GM12878 (cell line): ENCODE measurements at regions not wholly inside any gene's neighbourhood (a gene's known extent, or its start where the extent isn't known, plus 50 kb on each side); places are given as distances from the start of the nearest gene placed in this dataset.

Source experiments
- ATF3 ChIP-seq: IDR thresholded peaks from 2 replicates; pipeline ENCODE4 v1.6.1; 2011; ENCODE audit warnings: low read depth, mild to moderate bottlenecking, low read length, moderate library complexity, borderline replicate concordance; ENCODE audit errors: extremely low read depth
- BCL11A ChIP-seq: IDR thresholded peaks from 2 replicates; pipeline ENCODE4 v1.6.1; 2011; ENCODE audit warnings: low read depth, low read length
- CBX3 ChIP-seq: fragments of 200-600 bp; sonication (generic); IDR thresholded peaks from 2 replicates; pipeline ENCODE4 v1.6.1; 2016; ENCODE audit warnings: low read depth, borderline replicate concordance
- CHD1 ChIP-seq: IDR thresholded peaks from 2 replicates; pipeline ENCODE4 v1.6.1; 2012; ENCODE audit warnings: low read depth, low read length, improper control_type of control experiment
- CHD4 ChIP-seq: fragments of 200-600 bp; sonication (generic); IDR thresholded peaks from 2 replicates; pipeline ENCODE4 v1.6.1; 2016; ENCODE audit warnings: mild to moderate bottlenecking
- CREB1 ChIP-seq: IDR thresholded peaks from 2 replicates; pipeline ENCODE4 v1.6.1; 2012; ENCODE audit warnings: low read depth, mild to moderate bottlenecking, inconsistent platforms
- CTCF ChIP-seq, 3 experiments: IDR thresholded peaks in 2 of 3; conservative IDR thresholded peaks in 1 of 3; 2 replicates each; pipeline ENCODE4 v1.5.1; 2011; ENCODE audit warnings: low read depth in 3 of 3, low read length in 3 of 3, mild to moderate bottlenecking in 3 of 3, control low read depth in 2 of 3, moderate library complexity in 2 of 3, inconsistent platforms in 1 of 3, mixed read lengths in 1 of 3; ENCODE audit not compliant: control insufficient read depth in 2 of 3, insufficient read depth in 1 of 3; ENCODE audit errors: extremely low read depth in 1 of 3
- EED ChIP-seq: sonication (generic); IDR thresholded peaks from 2 replicates; pipeline ENCODE4 v1.6.1; 2016; ENCODE audit warnings: antibody characterized with exemption, low read depth
- ELK1 ChIP-seq: IDR thresholded peaks from 2 replicates; pipeline ENCODE4 v1.6.1; 2012; ENCODE audit warnings: low read depth, low read length, improper control_type of control experiment
- EZH2 ChIP-seq: IDR thresholded peaks from 2 replicates; pipeline ENCODE4 v1.6.1; 2012; ENCODE audit warnings: low read depth, mild to moderate bottlenecking, control low read depth, inconsistent platforms, low read length, borderline replicate concordance; ENCODE audit not compliant: control insufficient read depth
- HSF1 ChIP-seq: fragments of 150-350 bp; IDR thresholded peaks from 2 replicates; pipeline ENCODE4 v1.6.1; 2014; ENCODE audit warnings: mild to moderate bottlenecking, low read depth, low read length
- IKZF1 ChIP-seq: fragments of 450-650 bp; conservative IDR thresholded peaks from 2 replicates; pipeline ENCODE4 v1.6.1; 2017; ENCODE audit warnings: antibody characterized with exemption, mild to moderate bottlenecking
- KDM1A ChIP-seq: fragments of 200-600 bp; sonication (generic); IDR thresholded peaks from 2 replicates; pipeline ENCODE4 v1.6.1; 2016; ENCODE audit warnings: borderline replicate concordance
- MAX ChIP-seq: IDR thresholded peaks from 2 replicates; pipeline ENCODE4 v1.6.1; 2012; ENCODE audit warnings: low read depth, low read length, improper control_type of control experiment
- NR2C1 ChIP-seq: fragments of 450-650 bp; IDR thresholded peaks from 2 replicates; pipeline ENCODE4 v1.6.1; 2017; ENCODE audit warnings: antibody characterized with exemption, mild to moderate bottlenecking, moderate library complexity
- POU2F2 ChIP-seq: IDR thresholded peaks from 3 replicates; pipeline ENCODE4 v1.6.1; 2011; ENCODE audit warnings: low read depth, mild to moderate bottlenecking, low read length, borderline replicate concordance
- RAD21 ChIP-seq: IDR thresholded peaks from 2 replicates; pipeline ENCODE4 v1.6.1; 2011; ENCODE audit warnings: mild to moderate bottlenecking, low read depth, low read length, moderate library complexity; ENCODE audit not compliant: insufficient read depth
- RB1 ChIP-seq: fragments of 450-650 bp; formaldehyde crosslinking; IDR thresholded peaks from 2 replicates; pipeline ENCODE4 v1.6.1; 2017; ENCODE audit warnings: mild to moderate bottlenecking, borderline replicate concordance
- RELA ChIP-seq: fragments of 450-650 bp; IDR thresholded peaks from 2 replicates; pipeline ENCODE4 v1.8.0; 2014; ENCODE audit warnings: borderline replicate concordance; ENCODE audit not compliant: partially characterized antibody
- RFX5 ChIP-seq: IDR thresholded peaks from 2 replicates; pipeline ENCODE4 v1.6.1; 2011; ENCODE audit warnings: low read depth, low read length, improper control_type of control experiment
- RUNX3 ChIP-seq: IDR thresholded peaks from 2 replicates; pipeline ENCODE4 v1.6.1; 2012; ENCODE audit warnings: low read length, inconsistent platforms
- SP1 ChIP-seq: IDR thresholded peaks from one replicate; pipeline ENCODE4 v1.6.1; 2011; ENCODE audit warnings: low read depth, low read length
- SPI1 ChIP-seq: IDR thresholded peaks from 2 replicates; pipeline ENCODE4 v1.6.1; 2011; ENCODE audit warnings: low read depth, mild to moderate bottlenecking, low read length, moderate library complexity, borderline replicate concordance; ENCODE audit not compliant: insufficient read depth
- SREBF2 ChIP-seq: IDR thresholded peaks from 2 replicates; pipeline ENCODE4 v1.6.1; 2012; ENCODE audit warnings: mild to moderate bottlenecking, low read length
- STAT3 ChIP-seq: IDR thresholded peaks from 2 replicates; pipeline ENCODE4 v1.6.1; 2011; ENCODE audit warnings: low read depth, low read length, improper control_type of control experiment
- TBL1XR1 ChIP-seq: IDR thresholded peaks from 2 replicates; pipeline ENCODE4 v1.6.1; 2012; ENCODE audit warnings: low read depth, low read length, improper control_type of control experiment
- TCF12 ChIP-seq: IDR thresholded peaks from 2 replicates; pipeline ENCODE4 v1.6.1; 2011; ENCODE audit warnings: low read depth, mild to moderate bottlenecking, low read length
- TCF7 ChIP-seq: IDR thresholded peaks from 2 replicates; pipeline ENCODE4 v1.6.1; 2014; ENCODE audit warnings: antibody characterized with exemption, borderline replicate concordance
- ZNF384 ChIP-seq: IDR thresholded peaks from 2 replicates; pipeline ENCODE4 v1.6.1; 2012; ENCODE audit warnings: low read depth, mild to moderate bottlenecking, low read length, improper control_type of control experiment, borderline replicate concordance

GRCh38 chrX:7261672-7262332, 113.8 kb upstream of the PUDP start (continued):
- TF ChIP-seq CHD1 = no peak
- no peak for TF ChIP-seq ATF3
- TF ChIP-seq TCF12 = no peak
- peak; percentile 80 for TF ChIP-seq RUNX3
- TF ChIP-seq TCF7 = no peak
- peak; percentile 69 for TF ChIP-seq EED
- peak; percentile 97 for TF ChIP-seq SPI1
- no peak for TF ChIP-seq NR2C1
- no peak for TF ChIP-seq RB1
- TF ChIP-seq MAX = no peak
- no peak for TF ChIP-seq POU2F2
- TF ChIP-seq ELK1 = no peak
- TF ChIP-seq BCL11A = no peak; the same call in 1 of the 2 replicates
- no peak for TF ChIP-seq STAT3
- no peak for TF ChIP-seq RAD21
- no peak for TF ChIP-seq CHD4
- no peak for TF ChIP-seq KDM1A
- TF ChIP-seq SREBF2 = no peak
- TF ChIP-seq CTCF (IDR thresholded peaks at IDR 0.05 in 2 of 3, conservative IDR thresholded peaks at IDR 0.05 in 1 of 3; ENCODE audit: control insufficient read depth in 2 of 3, extremely low read depth in 1 of 3, insufficient read depth in 1 of 3, low read depth in 3 of 3, low read length in 3 of 3) = no peak
- TF ChIP-seq TBL1XR1 = peak; percentile 82
- TF ChIP-seq ZNF384 = no peak
- peak; percentile 44 for TF ChIP-seq RELA
- TF ChIP-seq SP1 = no peak
- TF ChIP-seq RFX5 = no peak
- peak; percentile 48; the same call in 1 of the 2 replicates for TF ChIP-seq CREB1
- no peak for TF ChIP-seq EZH2
- TF ChIP-seq IKZF1 = peak; percentile 85
- no peak for TF ChIP-seq HSF1
- TF ChIP-seq CBX3 = no peak
